HG02610 (cell line): ENCODE measurements at regions not wholly inside any gene's neighbourhood (a gene's known extent, or its start where the extent isn't known, plus 50 kb on each side); places are given as distances from the start of the nearest gene placed in this dataset.
"Not testable (repeated sequence)": the region's sequence is repeated elsewhere in the genome, so short reads cannot be mapped to it uniquely, and the experiment has no call there.

Source experiments
- ATAC-seq: cut with Tn5 transposase; IDR thresholded peaks from one replicate; pipeline ENCODE4 v1.9.1; 2021; ENCODE audit warnings: mild to moderate bottlenecking, moderate library complexity; ENCODE audit not compliant: unreplicated experiment

GRCh38 chr3:65174713-65175112, 486.9 kb upstream of the ADAMTS9 start:
- ATAC-seq: no peak

- ATAC-seq: no peak
Observed at GRCh38 chr3:65173841-65174240, 486.0 kb upstream of the ADAMTS9 start.

GRCh38 chr3:65172209-65172608, 484.4 kb upstream of the ADAMTS9 start:
- ATAC-seq: no peak

DNA sequence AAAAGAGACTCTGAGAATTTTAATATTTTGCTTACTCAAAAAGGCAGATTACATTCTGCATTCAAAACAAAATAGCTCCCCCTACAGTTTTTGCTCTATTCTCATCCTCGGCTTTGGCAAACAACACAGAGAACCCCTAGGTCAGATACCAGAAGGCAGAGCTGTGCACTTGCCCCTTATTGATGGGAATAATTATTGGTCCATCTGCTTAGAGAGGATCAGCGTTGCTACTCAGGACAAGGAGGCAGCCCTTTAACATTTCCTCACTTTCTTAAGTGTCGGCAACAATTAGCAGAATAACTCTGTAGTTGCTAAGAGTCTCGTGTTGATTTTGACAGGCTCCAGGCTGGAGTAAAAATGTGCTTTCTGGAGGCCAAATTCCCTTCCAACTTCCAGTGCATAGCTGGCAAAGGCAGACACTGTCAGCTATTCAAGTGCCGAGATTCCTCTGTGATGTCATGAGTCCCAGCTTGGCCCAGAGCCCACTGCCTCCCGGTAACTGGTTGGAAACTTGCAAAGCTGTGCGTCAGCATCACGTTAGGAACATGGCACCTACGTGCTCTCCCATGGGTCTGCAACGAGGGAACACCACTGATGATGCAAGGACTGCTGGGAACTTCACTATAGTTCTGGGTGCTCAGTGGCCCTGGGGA, 482.7 kb upstream of the ADAMTS9 start:
- no peak for ATAC-seq

- no peak for ATAC-seq
Observed at GRCh38 chr3:65169961-65170360, 482.2 kb upstream of the ADAMTS9 start.

DNA sequence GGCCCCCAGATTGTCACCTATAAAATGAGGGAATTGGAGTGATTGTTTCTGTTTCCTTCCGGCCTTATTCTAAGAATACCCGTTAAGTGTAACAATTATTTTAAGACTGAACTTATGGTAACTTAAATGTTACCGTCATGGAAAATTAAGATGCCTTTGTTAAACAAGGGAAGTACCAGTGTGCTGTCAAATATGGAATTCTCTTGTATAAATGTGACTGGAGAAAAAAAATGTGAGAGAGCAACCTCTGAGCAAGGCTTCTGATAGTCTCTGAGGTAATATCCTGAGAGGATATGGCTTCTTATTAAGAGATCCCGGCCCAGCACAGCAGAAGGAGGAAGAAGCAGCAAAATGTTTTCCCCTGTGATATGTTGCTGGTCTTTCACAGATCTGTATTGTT, 480.7 kb upstream of the ADAMTS9 start:
- ATAC-seq: no peak

- ATAC-seq: no peak
Observed at GRCh38 chr3:65166531-65166930, 478.7 kb upstream of the ADAMTS9 start.

DNA sequence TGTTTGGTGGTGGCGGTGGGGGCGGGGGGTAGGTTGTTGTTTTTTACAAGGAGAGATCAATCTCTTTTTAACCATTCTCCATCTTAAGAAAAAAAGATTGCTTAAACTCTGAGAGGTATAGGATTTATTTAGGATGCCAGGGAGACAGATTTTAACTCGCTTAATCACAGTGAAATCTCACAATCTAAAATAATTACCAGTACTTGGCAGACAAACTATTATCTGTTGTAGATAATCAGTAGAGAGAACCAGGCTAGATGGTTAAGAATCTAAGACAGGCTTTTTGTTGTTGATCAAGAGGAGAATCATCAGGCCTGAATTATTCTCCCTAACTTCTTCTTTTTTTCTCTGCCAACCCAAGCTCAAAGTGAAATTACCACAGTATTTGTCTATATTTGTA, 470.2 kb upstream of the ADAMTS9 start:
- ATAC-seq: no peak

- ATAC-seq: no peak
Observed at GRCh38 chr3:65153850-65154512, 466.2 kb upstream of the ADAMTS9 start.

- no peak for ATAC-seq
Observed at GRCh38 chr3:65151666-65152065, 463.9 kb upstream of the ADAMTS9 start.

- no peak for ATAC-seq
Observed at GRCh38 chr3:65149877-65150276, 462.1 kb upstream of the ADAMTS9 start.

DNA sequence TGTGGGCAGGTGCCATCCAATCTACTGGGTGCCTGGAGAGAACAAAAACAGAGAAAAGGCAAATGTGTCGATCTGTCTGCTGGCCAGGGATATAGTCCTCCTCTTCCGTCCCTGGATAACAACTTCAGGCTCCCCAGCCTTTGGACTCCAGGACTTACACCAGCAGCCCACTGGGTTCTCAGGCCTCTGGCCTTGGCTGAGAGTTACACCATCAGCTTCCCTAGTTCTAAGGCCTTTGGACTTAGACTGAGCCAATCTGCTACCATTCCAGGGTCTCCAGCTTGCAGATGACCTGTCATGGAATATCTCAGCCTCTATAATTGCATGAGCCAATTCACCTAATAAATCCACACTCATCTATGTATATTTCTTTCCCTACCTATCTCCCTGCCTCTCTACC, 460.9 kb upstream of the ADAMTS9 start:
- no peak for ATAC-seq

DNA sequence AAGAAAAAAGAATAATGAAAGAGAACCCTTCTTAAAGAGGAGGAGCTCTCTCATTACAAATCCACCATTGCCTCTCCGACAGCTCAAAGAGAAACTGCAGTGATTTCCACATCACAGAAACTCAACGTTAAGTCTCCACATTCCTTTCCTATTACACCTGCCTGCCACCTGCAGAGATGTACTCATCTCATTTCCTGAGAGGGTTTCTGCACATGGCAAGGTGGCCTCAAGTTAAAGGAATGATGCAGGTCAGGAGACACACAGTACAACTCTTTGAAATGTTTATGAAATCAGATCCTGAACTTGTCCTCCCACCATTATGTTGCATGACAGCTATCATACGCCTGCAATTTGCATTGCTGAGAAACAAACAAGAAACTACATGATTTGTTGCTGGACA, 458.4 kb upstream of the ADAMTS9 start:
- ATAC-seq: no peak

DNA sequence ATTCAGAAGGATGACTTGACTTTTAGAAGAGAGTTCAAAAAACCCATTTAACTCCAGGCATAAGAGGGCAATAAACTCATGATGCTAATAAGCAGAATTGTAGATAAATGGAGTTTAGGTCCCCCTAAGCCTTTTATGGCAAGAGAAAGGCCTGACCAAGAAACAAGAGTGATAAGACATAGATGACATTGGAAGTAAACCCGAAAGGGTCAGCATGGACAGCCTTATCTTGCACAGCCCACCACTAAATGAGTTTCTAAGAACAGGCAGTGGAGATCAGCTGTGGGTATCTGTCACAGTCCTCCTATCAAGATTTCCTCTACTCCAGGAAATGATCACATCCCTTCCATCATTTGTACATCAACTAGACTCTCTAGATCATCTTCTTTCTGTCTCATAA, 457.9 kb upstream of the ADAMTS9 start:
- no peak for ATAC-seq

DNA sequence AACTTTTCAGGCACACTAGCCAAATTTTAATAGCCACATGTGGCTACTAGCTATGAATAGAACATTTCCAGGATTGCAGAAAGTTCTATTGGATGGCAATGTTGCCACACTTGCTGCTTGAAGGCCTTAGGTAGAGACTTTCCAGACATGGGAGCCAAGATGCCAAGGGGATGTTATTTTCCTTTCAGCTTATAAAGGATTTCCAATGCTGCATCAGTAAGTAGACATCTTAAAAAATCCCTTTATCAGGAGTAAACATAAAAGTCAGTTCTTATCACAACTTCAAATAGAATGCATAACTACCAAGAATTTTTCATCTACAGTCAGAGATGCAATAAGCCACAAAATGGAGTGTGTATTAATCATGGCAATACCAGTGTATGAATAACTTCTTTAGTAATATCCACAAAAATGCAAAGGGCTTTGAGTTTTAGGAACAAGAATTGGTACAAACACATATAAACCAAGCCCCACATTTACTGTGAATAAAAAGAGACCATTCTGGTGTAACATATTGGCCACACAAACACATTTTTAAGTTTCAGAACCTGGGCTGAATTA, 457.1 kb upstream of the ADAMTS9 start:
- no peak for ATAC-seq

GRCh38 chr3:65142456-65142855, 454.7 kb upstream of the ADAMTS9 start:
- no peak for ATAC-seq

GRCh38 chr3:65138556-65138955, 450.8 kb upstream of the ADAMTS9 start:
- ATAC-seq: no peak

DNA sequence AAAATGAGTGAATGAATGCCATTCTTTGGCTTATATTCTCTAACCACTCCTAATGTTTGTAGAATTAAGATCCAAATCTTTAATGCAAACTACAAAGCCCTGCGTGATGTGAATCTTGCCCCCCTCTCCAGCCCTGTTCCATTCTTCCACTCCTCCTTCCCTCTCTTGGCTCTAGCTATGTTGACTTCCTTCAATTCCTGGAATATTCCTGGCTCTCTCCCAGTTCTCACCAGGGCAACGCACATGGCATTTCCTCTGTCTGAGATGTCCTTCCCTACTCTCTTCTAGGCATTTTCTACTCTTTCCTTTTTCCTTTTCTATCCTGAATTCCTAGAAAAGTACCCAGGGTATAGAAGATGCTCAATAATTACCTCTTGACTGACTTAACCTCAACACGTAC, 446.0 kb upstream of the ADAMTS9 start:
- not testable (repeated sequence) for ATAC-seq

DNA sequence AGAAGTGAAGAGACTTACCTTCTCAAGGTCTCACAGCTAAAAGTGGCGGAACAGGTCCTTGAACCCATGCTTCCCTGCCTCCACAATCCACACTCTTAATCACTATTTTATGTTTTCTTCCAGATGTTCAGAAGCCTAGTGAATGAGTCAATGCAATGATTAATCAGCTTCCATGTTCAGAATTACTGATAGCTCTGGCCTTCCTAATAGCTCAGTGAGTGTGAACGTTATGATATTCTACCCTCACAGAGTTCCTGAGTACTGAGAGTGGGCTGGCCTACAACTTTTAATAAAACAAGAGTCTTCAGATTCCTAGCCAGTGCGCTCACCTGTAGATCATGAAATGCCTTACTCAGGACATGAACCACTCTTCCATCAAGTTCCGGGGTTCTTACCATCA, 443.0 kb upstream of the ADAMTS9 start:
- ATAC-seq: no peak

DNA sequence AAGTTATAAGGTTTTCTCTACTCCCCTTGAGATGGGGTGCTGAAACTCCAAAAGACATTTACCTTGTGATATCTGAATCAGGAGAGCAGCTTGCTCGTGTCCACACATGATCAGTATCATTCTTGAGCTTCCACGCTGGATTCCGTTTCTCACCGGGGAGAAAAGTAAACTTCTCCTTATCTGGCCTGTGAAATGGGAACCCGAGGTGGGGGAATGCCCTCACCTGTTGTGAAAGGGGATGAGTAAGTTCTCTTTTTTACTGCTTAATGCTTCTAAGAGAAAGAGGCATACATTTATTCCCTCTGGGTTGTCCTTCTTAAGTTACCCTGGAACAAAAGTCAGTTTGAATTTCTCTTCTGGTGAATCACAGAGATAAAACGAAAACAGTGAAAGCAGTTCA, 440.5 kb upstream of the ADAMTS9 start:
- ATAC-seq: no peak

DNA sequence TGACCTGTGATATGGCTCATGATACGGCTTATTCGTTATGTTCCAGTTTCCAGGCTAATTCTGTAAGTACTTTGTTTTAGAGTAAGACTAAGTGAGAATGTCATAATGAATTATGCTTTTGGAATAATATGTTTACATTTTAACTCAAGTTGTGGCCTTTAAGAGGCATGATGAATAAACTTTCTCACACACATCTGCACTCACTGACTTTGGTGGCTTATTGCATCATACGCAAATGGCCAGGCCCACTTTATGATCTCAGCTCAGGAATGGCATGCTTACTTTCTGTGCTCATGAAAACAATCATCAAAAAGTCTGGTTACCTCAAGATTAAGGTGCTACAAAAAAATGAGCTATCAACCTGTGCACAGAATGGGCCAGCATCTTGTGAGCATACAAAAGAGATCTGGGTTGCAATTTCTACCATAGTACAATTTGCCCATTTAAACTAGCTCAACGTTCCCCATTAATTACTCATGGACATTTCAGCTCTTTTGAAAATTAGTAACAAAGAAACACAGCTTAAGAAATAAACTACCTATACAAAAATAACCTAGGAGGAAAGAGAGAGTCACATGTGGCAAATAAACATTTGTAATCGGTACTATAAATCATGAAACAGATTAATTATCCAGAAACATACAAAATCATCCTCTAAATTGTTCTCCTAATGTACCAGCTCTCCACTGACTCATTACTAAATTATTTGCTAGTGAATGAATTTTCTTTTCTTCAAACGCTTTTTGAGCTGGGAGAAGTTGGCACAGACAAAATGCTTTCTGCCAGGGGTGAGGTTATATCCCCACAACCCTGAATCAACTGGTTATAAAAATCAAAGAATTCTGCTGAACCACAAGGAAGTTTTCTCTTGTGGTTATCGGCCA, 439.0 kb upstream of the ADAMTS9 start:
- no peak for ATAC-seq

GRCh38 chr3:65120156-65120555, 432.4 kb upstream of the ADAMTS9 start:
- not testable (repeated sequence) for ATAC-seq
